ENCODE measurements at regions not wholly inside any gene's neighbourhood (a gene's known extent, or its start where the extent isn't known, plus 50 kb on each side); places are given as distances from the start of the nearest gene placed in this dataset.
"Not testable (repeated sequence)": the region's sequence is repeated elsewhere in the genome, so short reads cannot be mapped to it uniquely, and the experiment has no call there.

DNA sequence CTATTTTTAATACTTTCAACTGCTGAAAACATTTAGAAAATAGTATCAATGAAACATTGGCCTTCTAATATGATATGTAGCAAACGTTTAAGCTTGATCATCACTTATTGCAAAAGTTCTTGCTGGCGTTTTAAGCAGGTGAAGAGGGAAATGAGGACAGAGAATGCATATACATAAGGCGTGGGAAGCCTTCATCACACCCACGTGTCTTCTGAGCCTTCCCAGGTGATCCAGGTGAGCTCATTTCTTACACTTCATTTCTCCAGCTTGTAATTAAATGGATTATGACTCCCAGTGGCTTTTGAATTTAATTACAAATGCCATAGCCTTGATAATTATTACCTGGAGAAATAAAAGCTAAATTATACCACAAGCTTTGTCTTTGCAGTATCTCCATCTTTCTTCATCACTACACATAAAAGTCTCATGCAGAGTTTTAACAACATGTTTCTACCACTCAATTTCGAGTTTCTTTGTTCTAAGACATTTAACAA is 1973.8 kb downstream of the MRPL39 start:
- CTCF ChIA-PET: no interaction called here
- no peak overlapping the region for H3K4me3 Mint-ChIP-seq
- no peaks in the 10 kb centered on the region for H3K36me3 Mint-ChIP-seq (ENCODE audit: low read depth)
- no peaks in the 10 kb centered on the region for H3K9me3 Mint-ChIP-seq
- DNase-seq: no peak
- POLR2A ChIA-PET: no interaction called here
- no peak overlapping the region for H3K27ac Mint-ChIP-seq
- no peaks in the 10 kb centered on the region for H3K4me1 Mint-ChIP-seq
- H3K27me3 Mint-ChIP-seq: no peaks in the 10 kb centered on the region

DNA sequence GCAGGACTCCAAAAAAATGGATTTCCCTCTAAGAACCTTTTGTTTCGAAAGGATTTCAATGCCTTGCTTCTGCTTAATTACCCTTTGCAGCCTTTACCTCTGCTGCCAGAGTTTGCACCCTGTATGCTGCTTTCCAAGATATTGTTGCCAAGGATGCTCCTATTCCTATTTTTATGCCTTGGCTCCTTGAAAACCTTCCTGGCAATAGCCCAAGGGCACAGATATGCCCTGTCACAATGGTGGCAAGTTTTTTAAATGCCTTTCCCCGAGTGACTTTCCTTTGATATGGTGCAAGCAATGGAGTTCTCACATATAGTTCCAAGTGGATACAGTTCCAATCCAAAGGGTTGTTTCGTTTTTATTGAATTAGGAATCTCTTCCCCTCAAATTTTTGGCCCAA is 1983.0 kb downstream of the MRPL39 start:
- CTCF ChIA-PET: no interaction called here
- Mint-ChIP-seq H3K9me3 (no peaks in the 10 kb centered on the region), H3K27ac (no peak overlapping the region), H3K36me3 (ENCODE audit: low read depth) (no peaks in the 10 kb centered on the region), H3K27me3 (no peaks in the 10 kb centered on the region), H3K4me3 (no peak overlapping the region), H3K4me1 (no peaks in the 10 kb centered on the region)
- POLR2A ChIA-PET: interaction anchor here (0.6 kb wide), 1 partner anchor 93 kb away, joined by 3 read pairs; no protein-coding TSS in a partner anchor
- DNase-seq: no peak

DNA sequence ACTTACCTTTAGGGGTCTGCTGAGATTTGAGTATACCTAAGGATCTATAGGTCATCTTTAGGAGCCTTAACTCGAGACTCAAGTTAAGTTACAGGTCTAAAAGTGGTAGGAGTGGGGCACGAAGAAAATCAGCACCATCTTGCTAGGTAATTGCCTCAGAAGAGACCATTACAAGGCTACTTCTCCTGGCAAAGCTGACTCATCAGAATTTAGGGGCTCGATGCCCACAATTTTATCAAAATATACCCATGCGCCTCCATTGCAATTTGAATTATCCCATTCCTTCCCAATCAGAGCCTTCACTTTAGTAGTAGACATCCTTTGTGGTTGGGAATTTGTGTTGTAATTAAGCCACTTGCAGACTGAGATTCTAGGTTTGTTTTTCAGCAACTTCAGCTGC is 1994.3 kb downstream of the MRPL39 start:
- ChIA-PET CTCF (no interaction called here), POLR2A (no interaction called here)
- Mint-ChIP-seq H3K27ac (no peak overlapping the region), H3K4me1 (no peaks in the 10 kb centered on the region), H3K27me3 (no peaks in the 10 kb centered on the region), H3K4me3 (no peak overlapping the region), H3K36me3 (ENCODE audit: low read depth) (no peaks in the 10 kb centered on the region), H3K9me3 (no peaks in the 10 kb centered on the region)
- no peak for DNase-seq

DNA sequence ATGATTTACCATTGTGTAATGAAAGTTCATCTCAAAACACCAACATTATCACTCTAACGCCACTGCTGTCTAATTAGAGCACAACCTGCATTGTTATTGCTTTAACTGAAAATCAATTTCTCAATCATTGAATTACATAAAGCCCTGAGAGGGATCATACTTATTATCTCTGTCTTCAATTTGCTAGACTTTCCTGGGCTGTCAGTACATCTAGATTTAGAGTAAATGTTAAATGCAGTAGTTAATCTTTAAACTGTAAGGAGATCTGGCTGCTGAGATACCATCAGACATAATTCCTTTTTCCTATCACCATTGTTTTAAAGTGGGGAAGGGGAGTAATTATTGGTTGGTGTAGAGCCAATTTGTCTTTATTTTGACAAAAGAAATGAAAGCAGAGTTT is 1995.1 kb downstream of the MRPL39 start:
- no peaks in the 10 kb centered on the region for H3K4me1 Mint-ChIP-seq
- no peak for DNase-seq
- H3K27me3 Mint-ChIP-seq: no peaks in the 10 kb centered on the region
- POLR2A ChIA-PET: no interaction called here
- H3K9me3 Mint-ChIP-seq: no peaks in the 10 kb centered on the region
- CTCF ChIA-PET: no interaction called here
- H3K4me3 Mint-ChIP-seq: no peak overlapping the region
- no peak overlapping the region for H3K27ac Mint-ChIP-seq
- H3K36me3 Mint-ChIP-seq (ENCODE audit: low read depth): no peaks in the 10 kb centered on the region

DNA sequence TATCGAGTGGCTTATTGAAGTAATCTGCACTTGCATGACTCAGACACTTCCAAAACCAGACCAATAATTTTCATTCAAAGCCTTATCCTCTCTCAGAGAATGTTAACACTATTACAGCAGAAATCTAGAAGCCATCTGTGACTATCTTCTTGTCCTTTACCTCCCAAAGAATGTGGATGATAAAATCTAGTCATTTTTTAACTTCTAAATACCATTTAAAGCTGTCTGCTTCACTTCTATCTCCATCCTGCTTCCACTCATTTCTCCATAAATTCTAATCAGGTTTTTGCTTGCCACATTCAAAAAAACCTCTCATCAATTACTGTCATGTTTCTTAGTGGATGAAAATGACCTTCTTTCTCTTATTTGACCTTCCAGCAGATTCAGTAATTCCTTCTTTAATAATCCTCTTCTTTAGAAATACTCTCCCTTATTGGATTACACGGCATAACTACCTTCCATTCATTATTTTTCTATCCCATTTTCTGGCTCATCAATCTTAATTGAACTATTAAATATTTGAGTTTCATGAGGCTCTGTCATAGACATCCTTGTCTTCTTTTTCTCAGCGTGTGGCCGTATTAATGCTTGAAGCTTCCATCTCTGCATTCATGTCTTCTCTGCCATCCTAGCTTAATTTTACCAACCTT is 1999.4 kb downstream of the MRPL39 start:
- POLR2A ChIA-PET: no interaction called here
- no peak for DNase-seq
- H3K4me1 Mint-ChIP-seq: no peaks in the 10 kb centered on the region
- no peaks in the 10 kb centered on the region for H3K36me3 Mint-ChIP-seq (ENCODE audit: low read depth)
- CTCF ChIA-PET: no interaction called here
- H3K27me3 Mint-ChIP-seq: no peaks in the 10 kb centered on the region
- no peak overlapping the region for H3K27ac Mint-ChIP-seq
- no peaks in the 10 kb centered on the region for H3K9me3 Mint-ChIP-seq
- H3K4me3 Mint-ChIP-seq: no peak overlapping the region

DNA sequence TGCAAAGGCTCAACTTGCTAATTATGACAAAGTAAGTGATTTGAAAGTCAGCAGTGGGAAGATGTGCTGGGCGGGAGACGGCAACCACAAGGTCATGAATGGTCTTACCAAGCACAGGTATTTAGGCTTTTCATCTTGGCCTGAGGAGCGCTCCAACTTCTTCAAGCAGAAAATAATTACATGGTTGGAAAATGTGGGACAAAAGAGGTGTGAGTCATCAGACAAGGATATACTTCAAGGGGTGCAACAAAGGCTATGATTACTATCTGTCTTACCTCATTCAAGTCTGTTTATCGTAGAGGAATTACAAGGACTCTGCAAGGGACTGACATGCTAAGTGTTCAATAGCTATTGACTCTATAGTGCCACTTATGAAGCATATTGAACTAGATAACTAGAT is 2005.7 kb downstream of the MRPL39 start:
- H3K27me3 Mint-ChIP-seq: no peaks in the 10 kb centered on the region

DNA sequence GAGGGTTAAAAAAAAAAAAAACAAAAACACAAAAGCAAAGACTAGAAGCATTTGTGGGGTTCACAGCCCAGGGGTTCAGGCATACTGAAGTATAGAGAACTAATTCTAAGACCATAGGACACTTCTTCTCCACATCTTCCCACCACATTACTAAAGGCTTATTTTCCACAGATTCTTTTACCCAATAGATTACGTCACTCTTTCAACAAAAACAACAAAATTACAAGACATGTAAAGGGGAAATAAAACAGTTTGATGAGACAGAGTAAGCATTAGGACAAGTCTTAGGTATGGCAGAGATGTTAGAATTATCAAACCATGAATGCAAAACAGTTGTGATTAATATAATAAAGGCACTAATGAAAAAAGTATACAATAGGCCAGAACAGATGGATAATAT is 2013.7 kb downstream of the MRPL39 start:
- ChIA-PET CTCF (no interaction called here), POLR2A (no interaction called here)
- H3K4me1 Mint-ChIP-seq: no peaks in the 10 kb centered on the region
- H3K27me3 Mint-ChIP-seq: no peaks in the 10 kb centered on the region
- no peak for DNase-seq
- no peaks in the 10 kb centered on the region for H3K36me3 Mint-ChIP-seq (ENCODE audit: low read depth)
- H3K4me3 Mint-ChIP-seq: no peak overlapping the region
- H3K27ac Mint-ChIP-seq: no peak overlapping the region
- H3K9me3 Mint-ChIP-seq: no peaks in the 10 kb centered on the region

More for the DNA sequence above, 2005.7 kb downstream of the MRPL39 start:
- Mint-ChIP-seq H3K27ac (no peak overlapping the region), H3K9me3 (peaks cover 4% of the 10 kb centered on the region), H3K4me3 (no peak overlapping the region), H3K36me3 (ENCODE audit: low read depth) (no peaks in the 10 kb centered on the region), H3K4me1 (no peaks in the 10 kb centered on the region)
- CTCF ChIA-PET: no interaction called here
- POLR2A ChIA-PET: no interaction called here
- DNase-seq: no peak

DNA sequence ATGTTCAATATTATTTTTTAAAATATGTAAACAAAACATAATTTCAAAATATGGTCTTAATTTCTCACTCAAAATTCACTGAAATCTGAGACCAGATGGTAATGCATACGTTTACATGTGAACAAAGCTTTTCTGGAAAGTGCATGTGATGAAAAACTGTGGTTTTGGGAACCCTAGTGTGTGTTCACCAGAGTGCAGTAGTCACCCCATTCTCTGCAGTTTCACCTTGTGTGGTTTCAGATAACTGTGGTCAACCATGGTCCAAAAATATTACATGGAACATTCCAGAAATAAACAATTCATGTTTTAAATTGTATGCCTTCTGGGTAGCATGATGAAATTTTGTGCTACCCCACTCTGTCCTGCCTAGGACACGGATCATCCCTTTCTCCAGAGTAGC is 2021.9 kb downstream of the MRPL39 start:
- no peak for DNase-seq
- H3K27me3 Mint-ChIP-seq: no peaks in the 10 kb centered on the region
- POLR2A ChIA-PET: no interaction called here
- H3K9me3 Mint-ChIP-seq: no peaks in the 10 kb centered on the region
- no peaks in the 10 kb centered on the region for H3K4me1 Mint-ChIP-seq
- H3K27ac Mint-ChIP-seq: no peak overlapping the region
- no peak overlapping the region for H3K4me3 Mint-ChIP-seq
- CTCF ChIA-PET: no interaction called here
- no peaks in the 10 kb centered on the region for H3K36me3 Mint-ChIP-seq (ENCODE audit: low read depth)

DNA sequence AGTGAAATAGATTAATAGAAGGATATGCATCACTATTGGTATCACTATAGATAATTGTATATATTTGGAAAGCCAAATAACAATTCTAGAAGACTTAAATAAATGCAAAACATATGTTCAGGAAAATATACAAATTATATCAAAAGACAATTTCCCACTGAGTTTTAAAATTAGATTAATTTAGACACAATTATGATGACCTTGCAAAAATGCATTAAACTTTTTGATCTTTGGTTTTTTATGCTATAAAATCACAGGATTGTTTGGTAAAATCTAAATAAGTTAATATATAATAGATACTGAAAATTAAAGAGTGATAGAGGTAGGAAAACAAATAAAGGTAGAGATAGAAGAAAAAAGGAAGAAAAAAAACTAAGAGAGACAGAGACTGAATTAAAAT is 2027.7 kb downstream of the MRPL39 start:
- Mint-ChIP-seq H3K4me3 (no peak overlapping the region), H3K9me3 (no peaks in the 10 kb centered on the region), H3K4me1 (no peaks in the 10 kb centered on the region), H3K36me3 (ENCODE audit: low read depth) (no peaks in the 10 kb centered on the region), H3K27ac (no peak overlapping the region), H3K27me3 (no peaks in the 10 kb centered on the region)
- POLR2A ChIA-PET: no interaction called here
- CTCF ChIA-PET: no interaction called here
- DNase-seq: no peak

DNA sequence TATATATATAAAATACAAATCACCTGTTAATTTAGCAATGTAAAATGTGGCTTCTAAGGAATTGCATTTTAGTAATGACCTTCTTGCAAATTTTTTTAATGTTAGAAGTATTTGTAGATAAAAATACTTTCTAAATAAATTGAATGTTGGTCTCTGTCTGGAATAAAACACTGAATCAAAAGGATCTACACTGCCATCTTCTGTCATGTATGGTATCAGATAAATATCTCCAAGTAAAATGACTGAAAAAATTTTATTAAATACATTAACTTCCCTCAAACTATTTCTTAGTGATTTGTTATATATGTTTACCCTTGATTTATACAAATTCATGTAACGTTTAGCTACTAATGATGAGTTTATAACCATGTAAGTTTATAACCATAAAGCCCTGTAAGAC is 2029.3 kb downstream of the MRPL39 start:
- CTCF ChIA-PET: no interaction called here
- H3K27ac Mint-ChIP-seq: no peak overlapping the region

DNA sequence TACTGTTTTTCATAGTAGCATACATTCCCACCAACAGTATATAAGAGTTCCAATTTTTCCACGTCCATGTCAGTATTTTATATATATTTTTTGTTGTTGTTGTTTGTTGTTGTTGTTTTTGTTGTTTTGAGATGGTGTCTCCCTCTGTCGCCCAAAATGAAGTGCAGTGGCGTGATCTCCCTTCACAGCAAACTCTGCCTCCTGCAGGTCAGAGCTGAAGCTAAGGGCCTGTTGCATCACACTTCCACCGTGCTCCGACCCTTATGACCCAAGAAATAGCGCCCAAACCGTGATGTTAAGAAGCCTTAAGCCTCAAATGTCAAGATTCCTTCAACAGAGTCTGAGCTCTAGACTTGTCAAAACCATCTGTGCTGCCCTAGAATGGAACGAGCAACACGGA is 2032.3 kb downstream of the MRPL39 start:
- DNase-seq: no peak
- no peaks in the 10 kb centered on the region for H3K4me1 Mint-ChIP-seq
- H3K4me3 Mint-ChIP-seq: no peak overlapping the region
- no peaks in the 10 kb centered on the region for H3K9me3 Mint-ChIP-seq
- no peaks in the 10 kb centered on the region for H3K36me3 Mint-ChIP-seq (ENCODE audit: low read depth)
- POLR2A ChIA-PET: no interaction called here
- no peaks in the 10 kb centered on the region for H3K27me3 Mint-ChIP-seq
- CTCF ChIA-PET: no interaction called here
- no peak overlapping the region for H3K27ac Mint-ChIP-seq

More for the DNA sequence above, 2029.3 kb downstream of the MRPL39 start:
- POLR2A ChIA-PET: no interaction called here
- Mint-ChIP-seq H3K4me3 (no peak overlapping the region), H3K9me3 (no peaks in the 10 kb centered on the region), H3K36me3 (ENCODE audit: low read depth) (no peaks in the 10 kb centered on the region), H3K27me3 (no peaks in the 10 kb centered on the region), H3K4me1 (no peaks in the 10 kb centered on the region)
- no peak for DNase-seq

DNA sequence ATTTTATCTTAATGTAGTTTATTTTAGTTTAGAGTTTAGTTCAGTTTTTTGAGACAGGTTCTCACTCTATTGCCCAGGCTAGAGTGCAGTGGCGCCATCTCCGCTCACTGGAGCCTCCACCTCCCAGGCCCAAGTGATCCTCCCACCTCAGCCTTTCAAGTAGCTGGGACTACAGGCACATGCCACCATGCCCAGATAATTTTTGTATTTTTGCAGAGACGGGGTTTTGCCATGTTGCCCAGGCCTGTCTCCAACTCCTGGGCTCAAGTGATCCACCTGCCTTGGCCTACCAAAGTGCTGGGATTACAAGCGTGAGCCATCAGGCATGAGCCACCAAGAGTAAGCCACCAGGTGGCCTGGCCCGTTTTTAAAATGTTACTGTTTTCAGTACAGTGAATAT is 2058.4 kb downstream of the MRPL39 start:
- POLR2A ChIA-PET, CTCF ChIA-PET, H3K4me3 Mint-ChIP-seq: not testable (repeated sequence)

DNA sequence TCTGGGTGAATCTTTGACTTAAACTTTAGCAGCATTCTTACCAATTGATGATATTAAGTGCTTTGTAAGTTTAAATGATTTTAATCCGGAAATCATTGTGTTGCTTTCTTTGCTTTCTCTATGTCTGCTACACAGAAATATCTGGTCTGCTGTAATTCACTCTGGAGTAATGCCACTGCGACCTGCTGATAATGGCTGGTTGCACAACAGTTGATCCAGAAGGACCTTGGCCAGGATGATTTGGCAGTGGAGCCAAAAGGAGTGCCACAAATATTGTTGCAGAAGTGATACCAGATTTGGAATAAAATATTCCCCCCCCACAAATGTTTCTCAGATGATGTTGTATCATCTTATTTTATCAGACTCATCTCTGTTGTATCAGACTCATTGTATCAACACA is 2063.9 kb downstream of the MRPL39 start:
- DNase-seq: no peak
- ChIA-PET CTCF (no interaction called here), POLR2A (no interaction called here)
- Mint-ChIP-seq H3K27ac (no peak overlapping the region), H3K36me3 (ENCODE audit: low read depth) (no peaks in the 10 kb centered on the region), H3K4me3 (no peak overlapping the region), H3K9me3 (no peaks in the 10 kb centered on the region), H3K27me3 (no peaks in the 10 kb centered on the region), H3K4me1 (no peaks in the 10 kb centered on the region)

More for the DNA sequence above, 2058.4 kb downstream of the MRPL39 start:
- not testable (repeated sequence) for DNase-seq; H3K36me3 Mint-ChIP-seq (ENCODE audit: low read depth); H3K27ac Mint-ChIP-seq; H3K9me3 Mint-ChIP-seq; H3K4me1 Mint-ChIP-seq; H3K27me3 Mint-ChIP-seq

DNA sequence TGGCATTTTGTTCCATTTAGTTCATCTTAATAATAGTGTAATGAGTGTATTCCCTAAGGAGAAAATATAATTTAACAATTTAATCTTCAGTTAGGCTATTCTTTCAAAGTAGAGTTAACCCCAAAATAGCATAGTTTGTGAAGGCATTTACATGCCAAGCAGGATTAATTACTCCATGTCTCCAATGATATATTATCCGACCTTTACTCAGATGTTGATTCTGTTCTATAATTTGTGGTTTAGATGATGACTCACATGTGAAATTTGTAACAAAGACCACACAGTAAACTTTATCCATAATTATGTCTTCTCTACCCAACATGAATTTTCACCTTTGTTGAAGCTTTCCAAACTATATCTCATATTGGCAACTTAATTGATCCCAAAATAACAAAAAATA is 2065.2 kb downstream of the MRPL39 start:
- DNase-seq: no peak
- Mint-ChIP-seq H3K36me3 (ENCODE audit: low read depth) (no peaks in the 10 kb centered on the region), H3K27me3 (no peaks in the 10 kb centered on the region), H3K27ac (no peak overlapping the region), H3K4me3 (no peak overlapping the region), H3K9me3 (no peaks in the 10 kb centered on the region), H3K4me1 (no peaks in the 10 kb centered on the region)
- CTCF ChIA-PET: no interaction called here
- POLR2A ChIA-PET: no interaction called here

All from activated CD4-positive, alpha-beta T cell treated with anti-CD3 and anti-CD28 coated beads, Interleukin-2, amount 10 ng/mL, durations not matched to agents 7 days and 5 days (primary cell).